ENCODE measurements at regions not wholly inside any gene's neighbourhood (a gene's known extent, or its start where the extent isn't known, plus 50 kb on each side); places are given as distances from the start of the nearest gene placed in this dataset.

GRCh38 chrX:98380106-98380505 is 1496.4 kb downstream of the RPA4 start:
- no peak for TF ChIP-seq EZH2 (IDR thresholded peaks at IDR 0.05; ENCODE audit: low read length, missing control alignments)
- TF ChIP-seq, protein P1, sequence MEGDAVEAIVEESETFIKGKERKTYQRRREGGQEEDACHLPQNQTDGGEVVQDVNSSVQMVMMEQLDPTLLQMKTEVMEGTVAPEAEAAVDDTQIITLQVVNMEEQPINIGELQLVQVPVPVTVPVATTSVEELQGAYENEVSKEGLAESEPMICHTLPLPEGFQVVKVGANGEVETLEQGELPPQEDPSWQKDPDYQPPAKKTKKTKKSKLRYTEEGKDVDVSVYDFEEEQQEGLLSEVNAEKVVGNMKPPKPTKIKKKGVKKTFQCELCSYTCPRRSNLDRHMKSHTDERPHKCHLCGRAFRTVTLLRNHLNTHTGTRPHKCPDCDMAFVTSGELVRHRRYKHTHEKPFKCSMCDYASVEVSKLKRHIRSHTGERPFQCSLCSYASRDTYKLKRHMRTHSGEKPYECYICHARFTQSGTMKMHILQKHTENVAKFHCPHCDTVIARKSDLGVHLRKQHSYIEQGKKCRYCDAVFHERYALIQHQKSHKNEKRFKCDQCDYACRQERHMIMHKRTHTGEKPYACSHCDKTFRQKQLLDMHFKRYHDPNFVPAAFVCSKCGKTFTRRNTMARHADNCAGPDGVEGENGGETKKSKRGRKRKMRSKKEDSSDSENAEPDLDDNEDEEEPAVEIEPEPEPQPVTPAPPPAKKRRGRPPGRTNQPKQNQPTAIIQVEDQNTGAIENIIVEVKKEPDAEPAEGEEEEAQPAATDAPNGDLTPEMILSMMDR (conservative IDR thresholded peaks at IDR 0.05 in 1 of 2, IDR thresholded peaks at IDR 0.05 in 1 of 2; ENCODE audit: low read depth in 1 of 2, low read length in 2 of 2), result no peak
- Histone ChIP-seq H3K4me3 (replicated peaks in 1 of 4; ENCODE audit: control extremely low read depth in 1 of 4, insufficient read depth in 1 of 4, low read depth in 3 of 4, low read length in 4 of 4) (no peak overlapping the region), H3K36me3 (ENCODE audit: control insufficient read depth, insufficient read depth, low read length) (no peaks in the 10 kb centered on the region), H2AFZ (ENCODE audit: low read length) (no peak overlapping the region), H3K79me2 (ENCODE audit: control insufficient read depth, insufficient read depth, low read length) (no peaks in the 10 kb centered on the region), H3K4me2 (ENCODE audit: extremely low read depth, insufficient read depth, low read length) (no peak overlapping the region), H4K20me1 (ENCODE audit: control insufficient read depth, extremely low read depth, insufficient read depth, low read length) (no peaks in the 10 kb centered on the region), H3K27me3 (ENCODE audit: control insufficient read depth, insufficient read depth, low read length) (no peaks in the 10 kb centered on the region), H3K27ac (ENCODE audit: insufficient read depth, low read length) (no peak overlapping the region), H3K9ac (ENCODE audit: insufficient read depth, low read length) (no peak overlapping the region), H3K4me1 (ENCODE audit: control insufficient read depth, extremely low read depth, insufficient read depth, low read length) (no peaks in the 10 kb centered on the region), H3K9me3 (ENCODE audit: control insufficient read depth, insufficient read depth, low read depth, low read length) (no peaks in the 10 kb centered on the region)
- DNase-seq (ENCODE audit: low read depth in 2 of 2), result no peak

GRCh38 chrX:98380556-98380955 is 1496.8 kb downstream of the RPA4 start:
- no peak overlapping the region for H2AFZ ChIP-seq (ENCODE audit: low read length)
- H3K27me3 ChIP-seq (ENCODE audit: control insufficient read depth, insufficient read depth, low read length), result no peaks in the 10 kb centered on the region
- H3K4me3 ChIP-seq (replicated peaks in 1 of 4; ENCODE audit: control extremely low read depth in 1 of 4, insufficient read depth in 1 of 4, low read depth in 3 of 4, low read length in 4 of 4), result no peak overlapping the region
- no peaks in the 10 kb centered on the region for H3K79me2 ChIP-seq (ENCODE audit: control insufficient read depth, insufficient read depth, low read length)
- H3K36me3 ChIP-seq (ENCODE audit: control insufficient read depth, insufficient read depth, low read length), result no peaks in the 10 kb centered on the region
- H3K4me2 ChIP-seq (ENCODE audit: extremely low read depth, insufficient read depth, low read length), result no peak overlapping the region
- no peak overlapping the region for H3K9ac ChIP-seq (ENCODE audit: insufficient read depth, low read length)
- H3K4me1 ChIP-seq (ENCODE audit: control insufficient read depth, extremely low read depth, insufficient read depth, low read length), result no peaks in the 10 kb centered on the region
- H3K27ac ChIP-seq (ENCODE audit: insufficient read depth, low read length), result no peak overlapping the region
- no peaks in the 10 kb centered on the region for H3K9me3 ChIP-seq (ENCODE audit: control insufficient read depth, insufficient read depth, low read depth, low read length)
- no peak for DNase-seq (ENCODE audit: low read depth in 2 of 2)
- no peaks in the 10 kb centered on the region for H4K20me1 ChIP-seq (ENCODE audit: control insufficient read depth, extremely low read depth, insufficient read depth, low read length)
- TF ChIP-seq, protein P1 (conservative IDR thresholded peaks at IDR 0.05 in 1 of 2, IDR thresholded peaks at IDR 0.05 in 1 of 2; ENCODE audit: low read depth in 1 of 2, low read length in 2 of 2), result no peak
- no peak for TF ChIP-seq EZH2 (IDR thresholded peaks at IDR 0.05; ENCODE audit: low read length, missing control alignments)

GRCh38 chrX:98398542-98398941 is 1514.8 kb downstream of the RPA4 start:
- Histone ChIP-seq H3K27ac (ENCODE audit: insufficient read depth, low read length) (no peak overlapping the region), H3K4me1 (ENCODE audit: control insufficient read depth, extremely low read depth, insufficient read depth, low read length) (no peaks in the 10 kb centered on the region), H2AFZ (ENCODE audit: low read length) (no peak overlapping the region), H3K36me3 (ENCODE audit: control insufficient read depth, insufficient read depth, low read length) (no peaks in the 10 kb centered on the region), H3K9me3 (ENCODE audit: control insufficient read depth, insufficient read depth, low read depth, low read length) (no peaks in the 10 kb centered on the region), H4K20me1 (ENCODE audit: control insufficient read depth, extremely low read depth, insufficient read depth, low read length) (no peaks in the 10 kb centered on the region), H3K4me2 (ENCODE audit: extremely low read depth, insufficient read depth, low read length) (no peak overlapping the region), H3K4me3 (replicated peaks in 1 of 4; ENCODE audit: control extremely low read depth in 1 of 4, insufficient read depth in 1 of 4, low read depth in 3 of 4, low read length in 4 of 4) (no peak overlapping the region), H3K79me2 (ENCODE audit: control insufficient read depth, insufficient read depth, low read length) (no peaks in the 10 kb centered on the region), H3K9ac (ENCODE audit: insufficient read depth, low read length) (no peak overlapping the region), H3K27me3 (ENCODE audit: control insufficient read depth, insufficient read depth, low read length) (no peaks in the 10 kb centered on the region)
- DNase-seq (ENCODE audit: low read depth in 2 of 2), result no peak
- TF ChIP-seq EZH2 (IDR thresholded peaks at IDR 0.05; ENCODE audit: low read length, missing control alignments), result no peak
- TF ChIP-seq, protein P1 (conservative IDR thresholded peaks at IDR 0.05 in 1 of 2, IDR thresholded peaks at IDR 0.05 in 1 of 2; ENCODE audit: low read depth in 1 of 2, low read length in 2 of 2), result no peak
